ENCODE measurements at regions not wholly inside any gene's neighbourhood (a gene's known extent, or its start where the extent isn't known, plus 50 kb on each side); places are given as distances from the start of the nearest gene placed in this dataset.
"Not testable (repeated sequence)": the region's sequence is repeated elsewhere in the genome, so short reads cannot be mapped to it uniquely, and the experiment has no call there.

DNA sequence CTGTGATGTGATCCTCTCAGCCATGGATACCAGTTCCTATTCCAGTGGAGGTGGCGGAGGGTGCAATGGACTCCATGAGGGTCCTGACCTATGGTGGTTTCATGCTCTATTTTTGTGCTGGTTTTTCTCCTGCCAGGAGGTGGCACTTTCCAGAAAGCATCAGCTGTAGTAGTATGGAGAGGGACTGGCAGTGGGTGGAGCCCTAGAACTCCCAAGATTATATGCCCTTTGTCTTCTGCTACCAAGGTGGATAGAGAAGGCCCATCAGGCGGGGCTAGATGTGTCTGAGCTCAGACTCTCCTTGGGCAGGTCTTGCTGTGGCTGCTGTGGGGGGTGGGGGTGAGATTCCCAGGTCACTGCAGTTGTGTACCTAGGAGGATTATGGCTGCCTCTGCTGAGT is 104.5 kb upstream of the S1PR3 start:
- TF ChIP-seq, protein P1, sequence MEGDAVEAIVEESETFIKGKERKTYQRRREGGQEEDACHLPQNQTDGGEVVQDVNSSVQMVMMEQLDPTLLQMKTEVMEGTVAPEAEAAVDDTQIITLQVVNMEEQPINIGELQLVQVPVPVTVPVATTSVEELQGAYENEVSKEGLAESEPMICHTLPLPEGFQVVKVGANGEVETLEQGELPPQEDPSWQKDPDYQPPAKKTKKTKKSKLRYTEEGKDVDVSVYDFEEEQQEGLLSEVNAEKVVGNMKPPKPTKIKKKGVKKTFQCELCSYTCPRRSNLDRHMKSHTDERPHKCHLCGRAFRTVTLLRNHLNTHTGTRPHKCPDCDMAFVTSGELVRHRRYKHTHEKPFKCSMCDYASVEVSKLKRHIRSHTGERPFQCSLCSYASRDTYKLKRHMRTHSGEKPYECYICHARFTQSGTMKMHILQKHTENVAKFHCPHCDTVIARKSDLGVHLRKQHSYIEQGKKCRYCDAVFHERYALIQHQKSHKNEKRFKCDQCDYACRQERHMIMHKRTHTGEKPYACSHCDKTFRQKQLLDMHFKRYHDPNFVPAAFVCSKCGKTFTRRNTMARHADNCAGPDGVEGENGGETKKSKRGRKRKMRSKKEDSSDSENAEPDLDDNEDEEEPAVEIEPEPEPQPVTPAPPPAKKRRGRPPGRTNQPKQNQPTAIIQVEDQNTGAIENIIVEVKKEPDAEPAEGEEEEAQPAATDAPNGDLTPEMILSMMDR (conservative IDR thresholded peaks at IDR 0.05; ENCODE audit: low read depth, low read length) = not testable (repeated sequence)
- TF ChIP-seq SMC3 (IDR thresholded peaks at IDR 0.05; ENCODE audit: low read depth, low read length); CEBPB (IDR thresholded peaks at IDR 0.05; ENCODE audit: low read depth, low read length); RFX5 (IDR thresholded peaks at IDR 0.05; ENCODE audit: low read depth, low read length); POLR2A (IDR thresholded peaks at IDR 0.05; ENCODE audit: low read depth, low read length); RCOR1 (IDR thresholded peaks at IDR 0.05; ENCODE audit: insufficient replicate concordance, low read length); RAD21 (IDR thresholded peaks at IDR 0.05; ENCODE audit: low read length); MXI1 (IDR thresholded peaks at IDR 0.05; ENCODE audit: borderline replicate concordance, low read depth, low read length): not testable (repeated sequence)
- TF ChIP-seq, protein P2, sequence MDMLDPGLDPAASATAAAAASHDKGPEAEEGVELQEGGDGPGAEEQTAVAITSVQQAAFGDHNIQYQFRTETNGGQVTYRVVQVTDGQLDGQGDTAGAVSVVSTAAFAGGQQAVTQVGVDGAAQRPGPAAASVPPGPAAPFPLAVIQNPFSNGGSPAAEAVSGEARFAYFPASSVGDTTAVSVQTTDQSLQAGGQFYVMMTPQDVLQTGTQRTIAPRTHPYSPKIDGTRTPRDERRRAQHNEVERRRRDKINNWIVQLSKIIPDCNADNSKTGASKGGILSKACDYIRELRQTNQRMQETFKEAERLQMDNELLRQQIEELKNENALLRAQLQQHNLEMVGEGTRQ (IDR thresholded peaks at IDR 0.05; ENCODE audit: low read depth, low read length) = not testable (repeated sequence)
- TF ChIP-seq, protein P3, sequence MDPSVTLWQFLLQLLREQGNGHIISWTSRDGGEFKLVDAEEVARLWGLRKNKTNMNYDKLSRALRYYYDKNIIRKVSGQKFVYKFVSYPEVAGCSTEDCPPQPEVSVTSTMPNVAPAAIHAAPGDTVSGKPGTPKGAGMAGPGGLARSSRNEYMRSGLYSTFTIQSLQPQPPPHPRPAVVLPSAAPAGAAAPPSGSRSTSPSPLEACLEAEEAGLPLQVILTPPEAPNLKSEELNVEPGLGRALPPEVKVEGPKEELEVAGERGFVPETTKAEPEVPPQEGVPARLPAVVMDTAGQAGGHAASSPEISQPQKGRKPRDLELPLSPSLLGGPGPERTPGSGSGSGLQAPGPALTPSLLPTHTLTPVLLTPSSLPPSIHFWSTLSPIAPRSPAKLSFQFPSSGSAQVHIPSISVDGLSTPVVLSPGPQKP (IDR thresholded peaks at IDR 0.05; ENCODE audit: borderline replicate concordance, low read depth, low read length) = not testable (repeated sequence)

All from IMR-90 (cell line).